ENCODE measurements at regions not wholly inside any gene's neighbourhood (a gene's known extent, or its start where the extent isn't known, plus 50 kb on each side); places are given as distances from the start of the nearest gene placed in this dataset.

DNA sequence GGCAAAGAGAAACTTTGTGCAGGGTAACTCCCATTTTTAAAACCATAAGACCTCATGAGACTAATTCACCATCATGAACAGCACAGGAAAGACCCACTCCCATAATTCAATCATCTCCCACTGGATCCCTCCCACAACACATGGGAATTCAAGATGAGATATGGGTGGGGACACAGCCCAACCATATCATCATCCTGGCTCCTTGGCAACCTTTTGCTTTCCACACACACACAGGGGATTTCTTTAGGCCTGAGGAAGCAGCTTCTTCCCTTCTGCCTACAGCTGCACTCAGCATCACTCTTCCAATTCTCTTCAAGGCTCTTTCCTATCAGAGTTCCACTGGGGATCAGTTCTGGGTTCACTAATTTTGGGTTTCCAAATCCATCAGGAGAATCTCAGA is 199.0 kb upstream of the CTBP2 start:
- Mint-ChIP-seq H3K27ac (no peak overlapping the region), H3K36me3 (ENCODE audit: low read depth) (no peaks in the 10 kb centered on the region), H3K4me3 (no peak overlapping the region), H3K27me3 (peaks cover 2% of the 10 kb centered on the region), H3K4me1 (no peaks in the 10 kb centered on the region), H3K9me3 (peaks cover 4% of the 10 kb centered on the region)
- ATAC-seq = no peak
- no peak for DNase-seq

- H3K4me1 Mint-ChIP-seq = no peaks in the 10 kb centered on the region
- H3K36me3 Mint-ChIP-seq (ENCODE audit: low read depth) = no peaks in the 10 kb centered on the region
- H3K27ac Mint-ChIP-seq = no peak overlapping the region
- DNase-seq (no peak), ATAC-seq (no peak)
- H3K4me3 Mint-ChIP-seq = no peak overlapping the region
- peaks cover 2% of the 10 kb centered on the region for H3K27me3 Mint-ChIP-seq
- H3K9me3 Mint-ChIP-seq = no peaks in the 10 kb centered on the region
These were observed 195.3 kb upstream of the CTBP2 start for GRCh38 chr10:125355657-125356056.

GRCh38 chr10:125350519-125350918 is 190.2 kb upstream of the CTBP2 start:
- DNase-seq (no peak), ATAC-seq (no peak)
- Mint-ChIP-seq H3K27ac (no peak overlapping the region), H3K4me3 (no peak overlapping the region), H3K9me3 (no peaks in the 10 kb centered on the region), H3K27me3 (peaks cover 11% of the 10 kb centered on the region), H3K36me3 (ENCODE audit: low read depth) (no peaks in the 10 kb centered on the region), H3K4me1 (no peaks in the 10 kb centered on the region)

DNA sequence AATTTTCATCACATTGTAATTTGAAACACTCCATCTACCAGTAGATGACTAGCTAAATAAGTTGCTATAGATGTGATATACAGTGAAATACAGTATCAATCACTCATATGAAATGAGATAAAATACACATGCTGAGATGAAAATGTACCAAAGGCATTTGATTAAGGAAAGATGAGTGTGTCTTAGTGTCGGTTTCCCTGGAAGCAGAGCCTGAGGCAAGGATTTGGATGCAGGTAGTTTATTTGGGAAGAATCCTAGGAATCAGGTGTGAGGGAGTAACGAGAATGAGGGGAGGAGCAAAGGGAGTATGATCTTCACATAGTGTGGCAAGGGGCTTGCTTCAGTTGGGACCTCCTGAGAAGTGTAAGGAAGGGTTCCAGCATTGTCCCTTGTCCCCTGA is 188.2 kb upstream of the CTBP2 start:
- Mint-ChIP-seq H3K4me1 (no peaks in the 10 kb centered on the region), H3K27me3 (peaks cover 14% of the 10 kb centered on the region), H3K36me3 (ENCODE audit: low read depth) (no peaks in the 10 kb centered on the region), H3K27ac (no peak overlapping the region), H3K4me3 (no peak overlapping the region), H3K9me3 (peaks cover 4% of the 10 kb centered on the region)
- no peak for DNase-seq
- no peak for ATAC-seq

- H3K27me3 Mint-ChIP-seq = peaks cover 16% of the 10 kb centered on the region
- DNase-seq = no peak
- no peak overlapping the region for H3K4me3 Mint-ChIP-seq
- H3K27ac Mint-ChIP-seq = no peak overlapping the region
- H3K36me3 Mint-ChIP-seq (ENCODE audit: low read depth) = no peaks in the 10 kb centered on the region
- peaks cover 8% of the 10 kb centered on the region for H3K9me3 Mint-ChIP-seq
- H3K4me1 Mint-ChIP-seq = no peaks in the 10 kb centered on the region
- no peak for ATAC-seq
These were observed 184.3 kb upstream of the CTBP2 start for GRCh38 chr10:125344573-125345171.

DNA sequence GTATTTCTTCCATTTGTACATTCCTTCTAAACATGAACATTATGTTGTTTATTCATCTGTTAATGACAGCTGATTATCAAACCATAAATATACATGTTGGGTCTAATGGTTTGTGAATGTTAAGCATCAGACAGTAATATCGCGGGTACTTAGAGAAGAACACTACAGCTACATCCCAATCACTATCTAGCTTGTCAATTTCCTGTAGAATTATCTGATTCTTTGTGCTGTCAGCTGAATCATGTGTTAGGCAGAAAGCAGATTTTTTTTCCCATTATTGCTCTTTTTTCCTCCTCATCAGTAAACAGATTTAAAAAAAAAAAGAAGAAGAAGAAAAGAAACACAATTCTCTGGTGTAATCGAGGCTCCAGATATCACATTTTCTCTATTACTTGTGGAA is 183.6 kb upstream of the CTBP2 start:
- ATAC-seq = no peak
- Mint-ChIP-seq H3K9me3 (peaks cover 8% of the 10 kb centered on the region), H3K27ac (no peak overlapping the region), H3K27me3 (peaks cover 16% of the 10 kb centered on the region), H3K36me3 (ENCODE audit: low read depth) (no peaks in the 10 kb centered on the region), H3K4me3 (no peak overlapping the region), H3K4me1 (no peaks in the 10 kb centered on the region)
- no peak for DNase-seq

GRCh38 chr10:125343118-125343925 is 183.0 kb upstream of the CTBP2 start:
- H3K4me1 Mint-ChIP-seq = no peaks in the 10 kb centered on the region
- H3K27me3 Mint-ChIP-seq = peaks cover 12% of the 10 kb centered on the region
- DNase-seq (no peak), ATAC-seq (no peak)
- H3K27ac Mint-ChIP-seq = no peak overlapping the region
- H3K36me3 Mint-ChIP-seq (ENCODE audit: low read depth) = no peaks in the 10 kb centered on the region
- H3K9me3 Mint-ChIP-seq = peaks cover 8% of the 10 kb centered on the region
- no peak overlapping the region for H3K4me3 Mint-ChIP-seq

GRCh38 chr10:125341611-125342010 is 181.2 kb upstream of the CTBP2 start:
- Mint-ChIP-seq H3K4me3 (no peak overlapping the region), H3K9me3 (peaks cover 8% of the 10 kb centered on the region), H3K36me3 (ENCODE audit: low read depth) (no peaks in the 10 kb centered on the region), H3K27ac (no peak overlapping the region), H3K27me3 (peaks cover 9% of the 10 kb centered on the region), H3K4me1 (no peaks in the 10 kb centered on the region)
- DNase-seq (no peak), ATAC-seq (no peak)

GRCh38 chr10:125340903-125341302 is 180.5 kb upstream of the CTBP2 start:
- no peak for ATAC-seq
- peaks cover 7% of the 10 kb centered on the region for H3K27me3 Mint-ChIP-seq
- H3K4me3 Mint-ChIP-seq = no peak overlapping the region
- no peak overlapping the region for H3K27ac Mint-ChIP-seq
- H3K9me3 Mint-ChIP-seq = peaks cover 9% of the 10 kb centered on the region
- no peaks in the 10 kb centered on the region for H3K4me1 Mint-ChIP-seq
- no peak for DNase-seq
- H3K36me3 Mint-ChIP-seq (ENCODE audit: low read depth) = no peaks in the 10 kb centered on the region

DNA sequence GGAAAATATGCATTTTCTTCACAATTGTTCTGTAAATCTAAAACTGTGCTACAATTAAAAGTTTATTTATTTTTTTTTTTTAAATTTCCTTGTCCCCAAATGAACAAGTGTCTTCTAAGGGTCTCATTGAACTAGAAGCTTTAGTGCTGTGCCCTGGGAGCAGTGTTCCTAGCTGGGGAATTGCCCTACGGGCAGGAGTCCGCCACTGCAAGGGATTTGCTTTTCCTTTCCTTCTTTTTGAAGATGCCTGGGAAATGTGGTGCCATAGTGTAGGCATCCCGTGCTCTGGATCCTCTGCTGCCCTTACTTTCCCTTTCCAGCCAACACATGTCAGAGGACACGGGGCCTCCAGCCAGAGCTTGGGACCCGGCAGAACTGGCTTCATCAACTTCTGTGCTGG is 177.1 kb upstream of the CTBP2 start:
- Mint-ChIP-seq H3K27ac (no peak overlapping the region), H3K36me3 (ENCODE audit: low read depth) (no peaks in the 10 kb centered on the region), H3K9me3 (peaks cover 8% of the 10 kb centered on the region), H3K4me3 (no peak overlapping the region), H3K4me1 (no peaks in the 10 kb centered on the region), H3K27me3 (peaks cover 2% of the 10 kb centered on the region)
- ATAC-seq (no peak), DNase-seq (no peak)

DNA sequence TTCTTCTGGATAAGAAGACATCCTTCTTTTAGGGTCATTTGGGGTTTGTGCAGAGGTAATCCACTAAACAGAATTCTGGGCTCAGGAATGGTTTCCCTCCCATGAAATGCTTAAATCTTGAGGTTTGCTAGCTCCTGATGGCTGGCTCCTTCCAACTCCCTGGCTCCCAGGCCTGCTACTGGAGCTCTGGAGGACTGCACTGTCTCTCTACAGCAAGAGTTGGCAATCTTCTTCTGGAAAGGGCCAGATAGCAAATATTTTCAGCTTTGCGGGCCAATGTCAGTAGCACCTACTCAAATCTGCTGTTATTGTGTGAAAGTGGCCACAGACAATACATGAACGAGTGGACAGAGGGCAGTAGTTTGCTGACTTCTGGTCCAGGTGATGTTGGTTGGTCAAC is 174.2 kb upstream of the CTBP2 start:
- DNase-seq = no peak
- Mint-ChIP-seq H3K4me3 (no peak overlapping the region), H3K27me3 (peaks cover 2% of the 10 kb centered on the region)

GRCh38 chr10:125333769-125334168 is 173.4 kb upstream of the CTBP2 start:
- DNase-seq (no peak), ATAC-seq (no peak)
- Mint-ChIP-seq H3K4me1 (no peaks in the 10 kb centered on the region), H3K36me3 (ENCODE audit: low read depth) (no peaks in the 10 kb centered on the region), H3K27ac (no peak overlapping the region), H3K4me3 (no peak overlapping the region), H3K9me3 (peaks cover 5% of the 10 kb centered on the region), H3K27me3 (peaks cover 2% of the 10 kb centered on the region)

More for the DNA sequence above, 174.2 kb upstream of the CTBP2 start:
- no peaks in the 10 kb centered on the region for H3K36me3 Mint-ChIP-seq (ENCODE audit: low read depth)
- H3K4me1 Mint-ChIP-seq = no peaks in the 10 kb centered on the region
- peaks cover 5% of the 10 kb centered on the region for H3K9me3 Mint-ChIP-seq
- no peak overlapping the region for H3K27ac Mint-ChIP-seq
- no peak for ATAC-seq

DNA sequence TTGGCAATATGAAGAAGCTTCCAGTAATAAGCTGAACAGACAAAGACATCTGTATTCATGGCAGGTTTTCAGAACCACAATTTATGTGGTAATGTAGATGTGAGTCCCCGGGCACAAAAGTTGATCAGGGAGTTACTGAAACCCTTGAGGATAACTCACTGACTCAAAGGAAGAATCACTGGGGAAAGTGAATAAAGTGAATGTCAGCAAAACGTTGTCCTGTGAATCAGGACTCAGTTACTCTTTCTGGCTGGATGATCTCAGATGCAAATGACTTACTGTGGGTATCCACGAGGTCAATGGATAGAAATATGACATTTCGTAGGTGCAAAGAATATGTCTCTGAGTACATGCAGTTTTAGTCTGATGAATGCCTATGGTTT is 172.8 kb upstream of the CTBP2 start:
- DNase-seq = no peak
- ATAC-seq = no peak
- H3K27me3 Mint-ChIP-seq = peaks cover 2% of the 10 kb centered on the region

DNA sequence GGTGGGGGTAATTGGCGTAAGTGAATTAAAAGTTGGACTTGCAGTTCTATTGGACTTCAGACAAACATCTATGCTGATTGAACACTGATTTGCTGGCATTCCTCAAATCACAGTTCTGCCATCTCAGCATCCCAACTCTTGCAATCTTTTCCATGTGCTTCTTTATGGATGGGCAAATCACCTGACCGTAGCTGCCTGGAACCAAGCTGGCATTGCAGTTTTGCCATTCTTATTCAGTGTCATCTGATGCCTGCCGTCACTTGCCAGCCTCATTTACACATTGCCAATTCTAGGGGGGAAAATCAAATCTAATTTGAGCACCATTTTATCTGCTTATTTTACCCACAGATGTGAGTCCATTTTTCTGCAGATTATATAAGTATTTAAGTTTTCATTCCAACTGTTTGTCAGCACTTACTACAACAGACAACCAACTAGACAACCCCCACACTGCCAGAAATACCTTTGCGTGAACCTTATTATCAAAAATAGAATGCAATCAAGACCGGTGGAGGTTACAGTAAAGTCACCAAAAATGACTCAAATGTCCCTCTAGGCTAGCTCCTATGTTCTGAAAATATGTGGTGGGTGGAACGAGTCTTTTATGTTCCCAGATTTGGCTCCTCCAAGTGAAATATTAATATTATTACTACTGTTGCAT is 172.3 kb upstream of the CTBP2 start:
- ATAC-seq (no peak), DNase-seq (no peak)
- Mint-ChIP-seq H3K36me3 (ENCODE audit: low read depth) (no peaks in the 10 kb centered on the region), H3K9me3 (peaks cover 11% of the 10 kb centered on the region), H3K27ac (no peak overlapping the region), H3K27me3 (peaks cover 2% of the 10 kb centered on the region), H3K4me1 (no peaks in the 10 kb centered on the region), H3K4me3 (no peak overlapping the region)

More for the DNA sequence above, 172.8 kb upstream of the CTBP2 start:
- Mint-ChIP-seq H3K36me3 (ENCODE audit: low read depth) (no peaks in the 10 kb centered on the region), H3K27ac (no peak overlapping the region), H3K4me3 (no peak overlapping the region), H3K4me1 (no peaks in the 10 kb centered on the region), H3K9me3 (peaks cover 6% of the 10 kb centered on the region)

DNA sequence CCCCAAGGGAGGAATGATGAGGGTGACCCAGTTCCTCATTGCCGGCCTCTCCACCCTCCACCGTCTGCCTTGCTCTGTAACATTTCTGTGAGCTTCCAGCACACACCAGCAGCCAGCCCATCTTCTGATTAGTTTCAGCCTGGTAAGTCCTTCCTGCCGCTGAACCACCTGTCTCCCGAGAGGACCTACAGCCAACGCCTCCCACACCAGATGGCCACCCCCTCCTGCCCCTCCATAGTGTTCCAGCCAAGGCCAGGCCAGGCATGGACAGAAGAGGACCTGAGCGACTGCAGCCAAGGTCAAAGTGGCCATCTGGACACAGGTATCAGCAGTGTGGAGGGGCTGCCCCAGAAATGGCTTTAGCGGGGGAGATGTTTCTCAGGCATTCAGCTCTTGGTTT is 170.7 kb upstream of the CTBP2 start:
- ATAC-seq (no peak), DNase-seq (no peak)
- Mint-ChIP-seq H3K9me3 (peaks cover 11% of the 10 kb centered on the region), H3K36me3 (ENCODE audit: low read depth) (no peaks in the 10 kb centered on the region), H3K27me3 (peaks cover 2% of the 10 kb centered on the region), H3K27ac (no peak overlapping the region), H3K4me3 (no peak overlapping the region), H3K4me1 (no peaks in the 10 kb centered on the region)
